D721Med (cell line): ENCODE measurements at regions not wholly inside any gene's neighbourhood (a gene's known extent, or its start where the extent isn't known, plus 50 kb on each side); places are given as distances from the start of the nearest gene placed in this dataset.
"Not testable (repeated sequence)": the region's sequence is repeated elsewhere in the genome, so short reads cannot be mapped to it uniquely, and the experiment has no call there.

Experiments
- DNase-seq: peaks from one replicate; pipeline ENCODE4 v3.0.0; 2011; ENCODE audit warnings: low spot score; ENCODE audit not compliant: insufficient read length
- FAIRE-seq: peaks from 2 replicates; lab custom pipeline; 2011; peaks lifted over from hg19 to GRCh38; lab: Jason Lieb, UNC
- CTCF ChIP-seq: IDR thresholded peaks from 2 replicates; pipeline ENCODE4 v1.5.1; 2012; ENCODE audit warnings: mild to moderate bottlenecking, control low read depth; ENCODE audit not compliant: insufficient read depth; ENCODE audit errors: missing control alignments

- DNase-seq (no peak), FAIRE-seq (peak; percentile 35)
- TF ChIP-seq CTCF, result no peak
Observed at GRCh38 chr21:20207335-20207734, 790.9 kb upstream of the NCAM2 start.

- DNase-seq (no peak), FAIRE-seq (no peak)
- no peak for TF ChIP-seq CTCF
Observed at GRCh38 chr21:20215959-20216358, 782.2 kb upstream of the NCAM2 start.

GRCh38 chr21:20220586-20220985 lies 777.6 kb upstream of the NCAM2 start:
- no peak for TF ChIP-seq CTCF
- DNase-seq (no peak), FAIRE-seq (no peak)

- FAIRE-seq, result not testable (repeated sequence)
Observed at GRCh38 chr21:20221981-20222380, 776.2 kb upstream of the NCAM2 start.

GRCh38 chr21:20236649-20237048 lies 761.6 kb upstream of the NCAM2 start:
- not testable (repeated sequence) for DNase-seq, FAIRE-seq

More at GRCh38 chr21:20221981-20222380, 776.2 kb upstream of the NCAM2 start:
- not testable (repeated sequence) for DNase-seq

GRCh38 chr21:20249401-20249800 lies 748.8 kb upstream of the NCAM2 start:
- FAIRE-seq (no peak), DNase-seq (no peak)
- no peak for TF ChIP-seq CTCF

GRCh38 chr21:20250337-20250736 lies 747.9 kb upstream of the NCAM2 start:
- FAIRE-seq, result no peak
- TF ChIP-seq CTCF, result no peak
- no peak for DNase-seq

- no peak for TF ChIP-seq CTCF
- FAIRE-seq, result no peak
Observed at GRCh38 chr21:20253261-20253660, 744.9 kb upstream of the NCAM2 start.

More at GRCh38 chr21:20253261-20253660, 744.9 kb upstream of the NCAM2 start:
- DNase-seq, result no peak
